Breast epithelium (tissue), 3 donors: ENCODE measurements at regions not wholly inside any gene's neighbourhood (a gene's known extent, or its start where the extent isn't known, plus 50 kb on each side); places are given as distances from the start of the nearest gene placed in this dataset.

Experiments used
- POLR2AphosphoS5 ChIP-seq, 3 donors: sonication (generic); formaldehyde crosslinking; IDR thresholded peaks; one replicate each; pipeline ENCODE4 v1.6.1; 2017; ENCODE audit warnings: antibody characterized with exemption in 3 of 3
- TF ChIP-seq, protein P1 (sequence below), 3 donors: fragments of 450-650 bp; IDR thresholded peaks; one replicate each; pipeline ENCODE4 v1.5.1; 2016 to 2017; ENCODE audit warnings: antibody characterized with exemption in 3 of 3, mild to moderate bottlenecking in 3 of 3, moderate library complexity in 3 of 3

GRCh38 chr6:76814496-76815458 lies 648.5 kb downstream of the HTR1B start:
- TF ChIP-seq, protein P1, sequence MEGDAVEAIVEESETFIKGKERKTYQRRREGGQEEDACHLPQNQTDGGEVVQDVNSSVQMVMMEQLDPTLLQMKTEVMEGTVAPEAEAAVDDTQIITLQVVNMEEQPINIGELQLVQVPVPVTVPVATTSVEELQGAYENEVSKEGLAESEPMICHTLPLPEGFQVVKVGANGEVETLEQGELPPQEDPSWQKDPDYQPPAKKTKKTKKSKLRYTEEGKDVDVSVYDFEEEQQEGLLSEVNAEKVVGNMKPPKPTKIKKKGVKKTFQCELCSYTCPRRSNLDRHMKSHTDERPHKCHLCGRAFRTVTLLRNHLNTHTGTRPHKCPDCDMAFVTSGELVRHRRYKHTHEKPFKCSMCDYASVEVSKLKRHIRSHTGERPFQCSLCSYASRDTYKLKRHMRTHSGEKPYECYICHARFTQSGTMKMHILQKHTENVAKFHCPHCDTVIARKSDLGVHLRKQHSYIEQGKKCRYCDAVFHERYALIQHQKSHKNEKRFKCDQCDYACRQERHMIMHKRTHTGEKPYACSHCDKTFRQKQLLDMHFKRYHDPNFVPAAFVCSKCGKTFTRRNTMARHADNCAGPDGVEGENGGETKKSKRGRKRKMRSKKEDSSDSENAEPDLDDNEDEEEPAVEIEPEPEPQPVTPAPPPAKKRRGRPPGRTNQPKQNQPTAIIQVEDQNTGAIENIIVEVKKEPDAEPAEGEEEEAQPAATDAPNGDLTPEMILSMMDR (IDR thresholded peaks at IDR 0.05) = no peak
- no peak for TF ChIP-seq POLR2AphosphoS5 (IDR thresholded peaks at IDR 0.05)
